Astrocyte (in vitro differentiated cells and primary cell): ENCODE measurements at regions not wholly inside any gene's neighbourhood (a gene's known extent, or its start where the extent isn't known, plus 50 kb on each side); places are given as distances from the start of the nearest gene placed in this dataset.

Experiments used
- CTCF ChIP-seq: IDR thresholded peaks from 2 replicates; pipeline ENCODE4 v1.5.1; 2011; ENCODE audit warnings: low read depth, mild to moderate bottlenecking, inconsistent platforms, low read length, moderate library complexity; ENCODE audit not compliant: insufficient read depth
- EZH2 ChIP-seq: IDR thresholded peaks from 2 replicates; pipeline ENCODE4 v1.6.1; 2012; ENCODE audit warnings: mild to moderate bottlenecking, low read length, inconsistent platforms; ENCODE audit not compliant: insufficient read depth

DNA sequence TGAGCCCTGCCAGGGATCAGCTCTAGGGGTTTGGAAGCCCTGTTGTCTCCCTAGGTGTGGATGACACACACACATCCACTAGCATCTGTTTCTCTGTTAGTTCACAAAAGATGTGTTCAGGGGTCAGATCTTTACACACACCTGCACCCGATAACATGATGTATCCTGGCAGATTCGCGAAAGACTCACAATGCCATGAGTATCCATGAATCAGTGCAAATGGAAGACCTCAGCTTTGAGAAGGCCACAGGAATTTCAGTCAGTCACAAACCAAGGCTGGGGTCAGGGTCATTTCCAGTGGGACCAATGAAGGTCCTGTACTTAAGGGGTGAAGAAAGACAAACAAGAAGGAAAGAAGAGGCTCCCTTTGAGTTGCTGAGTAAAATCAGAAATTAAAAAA is 898.2 kb downstream of the UQCRFS1 start:
- no peak for TF ChIP-seq EZH2
- TF ChIP-seq CTCF, result no peak
